ENCODE measurements at regions not wholly inside any gene's neighbourhood (a gene's known extent, or its start where the extent isn't known, plus 50 kb on each side); places are given as distances from the start of the nearest gene placed in this dataset.
"Not testable (repeated sequence)": the region's sequence is repeated elsewhere in the genome, so short reads cannot be mapped to it uniquely, and the experiment has no call there.

DNA sequence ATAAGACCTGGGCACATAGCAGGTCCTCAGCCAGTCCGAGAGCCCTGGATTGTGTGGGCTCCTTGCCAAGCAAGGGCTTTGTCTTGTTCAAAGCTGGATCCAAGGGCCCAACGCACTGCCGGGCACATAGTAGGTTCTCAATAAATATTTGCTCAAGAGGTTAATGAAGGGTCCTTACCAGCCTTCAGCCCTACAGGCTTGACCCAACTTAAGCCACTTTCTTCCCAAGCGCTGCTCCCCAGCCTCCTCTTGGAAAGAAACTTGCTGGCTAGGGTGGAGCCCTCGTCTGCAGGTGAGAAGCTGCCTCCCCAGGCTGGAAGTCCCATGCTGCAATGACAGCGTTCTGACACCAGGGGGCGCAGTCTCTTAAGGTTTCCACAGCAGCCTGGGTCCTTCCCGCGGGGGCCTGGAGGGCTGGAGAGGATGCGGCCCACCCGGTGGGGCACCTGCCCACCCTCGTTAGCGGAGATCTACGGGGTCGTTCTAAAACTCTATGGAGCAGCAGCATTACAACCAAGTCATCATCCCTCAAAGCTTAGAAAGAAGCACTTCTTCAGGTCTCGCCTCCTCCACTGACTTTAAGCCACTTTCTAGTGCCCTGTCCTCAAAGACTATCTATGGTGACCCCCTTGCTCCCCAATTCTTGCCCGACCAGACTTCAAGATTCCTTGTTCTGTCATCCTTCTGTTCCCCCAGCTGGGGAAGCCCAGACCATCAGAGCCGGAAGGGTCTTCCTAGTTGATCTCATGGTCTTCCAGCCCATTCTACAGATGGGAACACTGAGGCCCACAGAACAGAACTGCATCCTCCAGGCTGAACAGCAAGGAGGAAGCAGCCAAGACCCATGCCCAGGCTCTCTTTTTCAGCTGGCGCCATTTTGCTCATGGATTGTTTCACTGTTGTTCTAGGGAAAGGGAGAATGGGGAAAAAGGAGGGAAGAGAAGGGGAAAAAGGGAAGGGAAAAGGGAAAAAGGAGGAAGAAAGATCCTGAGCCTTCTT, 115.4 kb downstream of the LHX2 start:
- peak; percentile 68 for DNase-seq (ENCODE audit: low spot score)

- DNase-seq (ENCODE audit: low spot score), result no peak
These were observed 117.1 kb downstream of the LHX2 start for GRCh38 chr9:124128568-124129166.

GRCh38 chr9:124130277-124131075, 118.9 kb downstream of the LHX2 start:
- no peak for DNase-seq (ENCODE audit: low spot score)

DNA sequence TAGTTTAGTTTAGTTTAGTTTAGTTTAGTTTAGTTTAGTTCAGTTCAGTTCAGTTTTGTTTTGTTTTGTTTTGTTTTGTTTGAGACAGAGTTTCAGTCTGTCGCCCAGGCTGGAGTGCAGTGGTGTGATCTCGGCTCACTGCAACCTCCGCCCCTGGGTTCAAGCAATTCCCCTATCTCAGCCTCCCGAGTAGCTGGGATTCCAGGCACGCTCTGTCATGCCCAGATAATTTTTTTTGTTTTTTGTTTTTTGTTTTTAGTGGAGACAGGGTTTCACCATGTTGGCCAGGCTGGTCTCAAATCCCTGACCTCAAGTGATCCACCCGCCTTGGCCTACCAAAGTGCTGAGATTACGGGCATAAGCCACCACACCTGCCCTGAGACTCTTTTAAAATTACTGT, 120.0 kb downstream of the LHX2 start:
- not testable (repeated sequence) for DNase-seq (ENCODE audit: low spot score)

DNA sequence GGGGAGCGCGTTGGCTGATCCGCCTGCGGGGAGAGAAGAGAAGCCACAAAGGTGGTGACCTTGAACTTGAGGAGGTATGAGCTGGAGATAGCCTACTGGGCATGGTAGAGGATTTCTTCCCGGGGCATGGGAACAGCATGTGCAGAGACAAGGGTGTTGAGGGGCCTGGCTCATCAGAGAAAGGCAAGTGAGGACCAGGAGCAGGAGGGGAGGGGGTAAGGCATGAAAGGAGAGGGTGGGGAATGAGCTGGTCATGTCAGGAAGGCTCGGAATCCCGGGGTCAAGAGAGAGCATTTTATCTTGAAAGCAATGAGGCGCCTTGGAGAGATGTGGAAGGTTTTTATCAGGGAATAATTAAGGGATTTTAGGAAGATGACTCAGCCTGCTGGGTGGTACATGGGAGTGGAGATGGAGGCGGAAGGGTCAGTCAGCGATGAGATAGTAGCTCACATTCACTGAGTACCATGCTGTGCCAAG, 121.1 kb downstream of the LHX2 start:
- DNase-seq (ENCODE audit: low spot score), result no peak

- peak; percentile 60 for DNase-seq (ENCODE audit: low spot score)
These were observed 122.2 kb downstream of the LHX2 start for GRCh38 chr9:124133727-124134126.

GRCh38 chr9:124134526-124134925, 123.0 kb downstream of the LHX2 start:
- DNase-seq (ENCODE audit: low spot score), result no peak

DNA sequence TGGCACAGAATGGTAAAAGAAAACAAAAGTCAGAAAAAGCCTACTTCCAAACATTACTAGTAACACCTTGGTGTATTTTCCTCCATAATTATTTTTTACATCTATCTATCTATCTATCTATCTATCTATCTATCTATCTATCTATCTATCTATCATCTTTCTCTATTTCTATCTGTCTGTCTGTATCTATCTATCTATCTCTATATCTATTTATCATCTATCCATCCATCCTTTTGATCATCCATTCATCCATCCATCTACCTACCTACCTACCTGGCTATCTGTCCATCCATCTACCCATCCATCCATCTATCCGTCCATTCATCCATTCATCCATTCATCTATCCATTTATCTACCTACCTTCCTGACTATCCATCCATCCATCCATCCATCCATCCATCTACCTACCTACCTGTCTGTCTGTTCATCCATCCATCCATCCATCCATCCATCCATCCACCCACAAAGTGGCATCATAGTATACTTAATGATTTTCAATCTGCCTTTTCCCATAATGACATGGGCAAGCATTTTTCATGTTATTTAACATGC, 121.9 kb upstream of the NEK6 start:
- no peak for DNase-seq (ENCODE audit: low spot score)

- no peak for DNase-seq (ENCODE audit: low spot score)
These were observed 120.5 kb upstream of the NEK6 start for GRCh38 chr9:124137009-124137943.

GRCh38 chr9:124137944-124138335, 119.8 kb upstream of the NEK6 start:
- DNase-seq (ENCODE audit: low spot score), result no peak

DNA sequence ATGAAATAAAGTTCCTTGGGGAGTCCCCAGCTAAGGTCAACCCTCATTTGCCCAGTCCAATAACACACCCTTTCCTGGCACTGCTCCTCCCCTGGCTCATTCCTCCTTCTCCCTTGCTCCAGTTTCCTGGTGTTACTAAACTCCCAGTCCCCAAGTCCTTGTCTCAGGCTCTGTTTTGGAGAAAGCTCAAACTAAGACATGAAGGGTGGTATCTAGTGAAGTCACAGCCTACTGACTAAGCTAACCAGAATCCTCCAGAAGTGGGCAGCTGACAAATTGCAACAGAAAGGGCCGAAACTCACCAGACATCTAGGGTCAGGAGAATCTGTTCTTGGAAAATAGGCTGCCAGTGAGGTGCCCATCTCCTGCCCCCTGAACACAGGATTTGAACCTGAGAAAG, 118.7 kb upstream of the NEK6 start:
- DNase-seq (ENCODE audit: low spot score), result no peak

DNA sequence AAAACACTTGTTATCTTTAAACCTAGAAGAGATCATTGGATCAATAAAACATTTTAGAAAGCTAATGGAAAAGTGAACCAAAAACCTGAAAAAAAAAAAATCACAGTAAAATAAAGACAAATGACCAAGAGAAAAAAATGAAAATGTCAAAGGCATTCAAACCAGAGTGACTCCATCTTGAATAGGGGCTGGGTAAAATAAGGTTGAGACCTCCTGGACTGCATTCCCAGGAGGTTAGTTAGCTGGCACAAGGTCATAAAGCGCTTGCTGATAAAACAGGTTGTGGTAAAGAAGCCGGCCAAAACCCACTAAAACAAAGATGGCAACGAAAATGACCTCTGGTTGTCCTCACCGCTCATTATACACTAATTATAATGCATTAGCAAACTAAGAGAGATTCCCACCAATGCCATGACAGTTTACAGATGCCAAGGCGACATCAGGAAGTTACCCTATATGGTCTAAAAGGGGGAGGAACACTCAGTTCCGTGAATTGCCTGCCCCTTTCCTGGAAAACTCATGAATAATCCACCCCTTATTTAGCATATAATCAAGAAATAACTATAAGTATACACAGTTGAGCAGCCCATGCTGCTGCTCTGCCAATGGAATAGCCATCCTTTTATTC, 116.7 kb upstream of the NEK6 start:
- DNase-seq (ENCODE audit: low spot score), result no peak

GRCh38 chr9:124144561-124145123, 113.1 kb upstream of the NEK6 start:
- DNase-seq (ENCODE audit: low spot score), result peak; percentile 76

DNA sequence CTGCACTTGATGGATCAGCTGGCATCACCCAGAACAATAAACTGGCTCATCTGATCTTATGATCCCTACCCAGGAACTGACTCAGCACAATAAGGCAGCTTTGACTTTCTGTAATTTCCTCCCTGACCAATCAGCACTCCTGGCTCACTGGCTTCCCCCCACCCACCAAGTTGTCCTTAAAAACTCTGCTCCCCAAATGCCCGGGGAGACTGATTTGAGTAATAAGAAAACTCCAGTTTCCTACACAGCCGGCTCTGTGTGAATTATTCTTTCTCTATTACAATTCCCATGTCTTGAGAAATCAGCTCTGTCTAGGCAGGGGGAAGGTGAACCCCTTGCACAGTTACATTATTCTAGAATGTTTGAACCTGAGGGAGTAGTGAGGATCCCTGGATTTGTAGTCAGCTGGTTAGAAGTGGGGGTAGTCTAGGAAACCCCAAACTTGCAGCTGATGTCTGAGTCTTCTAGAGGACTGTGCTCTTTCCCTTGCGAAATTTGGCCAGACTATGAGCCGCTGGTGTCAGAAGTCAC, 111.7 kb upstream of the NEK6 start:
- DNase-seq (ENCODE audit: low spot score), result peak; percentile 47

DNA sequence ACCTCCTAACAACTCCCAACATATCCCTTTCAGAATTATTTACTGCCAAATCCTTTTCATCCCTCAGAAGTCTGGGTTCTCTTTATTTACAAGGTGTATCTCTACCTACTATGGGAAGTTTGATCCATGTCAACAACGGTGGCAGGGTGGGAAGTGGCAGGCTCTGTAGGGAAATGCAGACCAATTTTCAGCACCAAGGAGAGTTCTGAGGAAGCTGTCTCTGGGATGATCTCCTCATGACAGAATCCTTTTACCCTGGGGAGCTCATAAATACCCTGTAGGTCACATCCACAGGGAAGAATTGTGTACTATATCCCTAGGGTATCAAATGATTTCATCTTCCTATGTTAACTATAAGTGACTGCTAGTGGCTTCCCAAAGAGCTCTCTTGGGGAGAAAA, 107.8 kb upstream of the NEK6 start:
- no peak for DNase-seq (ENCODE audit: low spot score)

DNA sequence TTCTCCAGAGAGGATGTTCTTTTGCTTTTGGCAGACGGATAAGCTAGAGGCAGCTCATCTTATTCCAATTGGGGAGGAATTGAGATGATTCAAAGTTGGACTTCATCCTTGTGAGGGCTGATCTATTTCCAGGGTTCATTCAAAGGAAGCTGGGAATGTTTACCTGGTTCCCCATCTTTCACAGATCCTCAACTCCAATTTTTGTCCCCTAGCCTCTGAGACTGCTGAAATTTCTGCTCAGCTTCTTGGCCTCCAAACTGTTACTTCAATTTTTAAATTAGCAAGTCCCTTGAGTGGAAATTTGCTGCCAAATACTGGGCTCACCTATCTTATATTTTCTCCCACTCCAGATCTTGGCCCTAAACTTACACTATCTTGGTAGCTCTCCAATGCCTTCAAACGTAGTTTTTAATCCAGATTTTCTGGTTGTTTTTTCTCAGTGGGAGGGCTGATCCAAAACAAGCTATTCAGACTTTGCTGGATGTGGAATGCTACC, 93.9 kb upstream of the NEK6 start:
- no peak for DNase-seq (ENCODE audit: low spot score)

GRCh38 chr9:124164811-124165210, 92.9 kb upstream of the NEK6 start:
- DNase-seq (ENCODE audit: low spot score), result no peak

- DNase-seq (ENCODE audit: low spot score), result no peak
These were observed 83.3 kb upstream of the NEK6 start for GRCh38 chr9:124174433-124174832.

DNA sequence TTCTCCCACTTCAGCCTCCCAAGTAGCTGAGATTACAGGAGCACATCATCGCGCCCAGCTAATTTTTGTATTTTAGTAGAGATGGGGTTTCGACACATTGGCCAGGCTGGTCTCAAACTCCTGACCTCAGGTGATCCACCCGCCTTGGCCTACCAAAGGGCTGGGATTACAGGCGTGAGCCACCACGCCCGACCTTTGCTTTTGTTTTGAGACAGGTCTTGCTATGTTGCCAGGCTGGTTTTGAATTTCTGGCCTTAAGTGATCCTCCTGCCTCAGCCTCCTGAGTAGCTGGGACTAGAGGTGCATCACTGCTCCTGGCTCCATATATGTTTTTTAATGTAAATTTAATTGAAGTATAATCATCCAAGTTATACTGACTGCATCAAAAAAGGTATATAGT, 80.2 kb upstream of the NEK6 start:
- DNase-seq (ENCODE audit: low spot score), result not testable (repeated sequence)
